ENCODE measurements at regions not wholly inside any gene's neighbourhood (a gene's known extent, or its start where the extent isn't known, plus 50 kb on each side); places are given as distances from the start of the nearest gene placed in this dataset.

- no peak overlapping the region for H3K9ac ChIP-seq (ENCODE audit: extremely low read depth, low read length, poor library complexity, severe bottlenecking)
- H3K27me3 ChIP-seq (ENCODE audit: control insufficient read depth, insufficient read depth, low read length, poor library complexity, severe bottlenecking), result no peaks in the 10 kb centered on the region
- no peaks in the 10 kb centered on the region for H3K36me3 ChIP-seq (ENCODE audit: control insufficient read depth, insufficient read depth, low read length)
- H3K36me3 Mint-ChIP-seq (ENCODE audit: low read depth), result no peaks in the 10 kb centered on the region
- H3K27ac Mint-ChIP-seq, result no peak overlapping the region
- WGBS, 2 experiments (ENCODE audit: insufficient coverage in 1 of 2, insufficient read length in 1 of 2), result 85 to 90% methylated on average over 4 of the region's 4 CpGs
- H3K27me3 Mint-ChIP-seq (ENCODE audit: insufficient read depth), result peaks cover 15% of the 10 kb centered on the region
- no peak for TF ChIP-seq CTCF (conservative IDR thresholded peaks at IDR 0.05)
- no peak overlapping the region for H3K27ac ChIP-seq (ENCODE audit: low read depth, low read length)
- no peaks in the 10 kb centered on the region for H3K9me3 ChIP-seq (ENCODE audit: control insufficient read depth, low read length)
- no peaks in the 10 kb centered on the region for H3K4me1 Mint-ChIP-seq
- no peaks in the 10 kb centered on the region for H3K4me1 ChIP-seq (ENCODE audit: control insufficient read depth, insufficient read depth, low read length)
- no peak overlapping the region for H3K4me3 ChIP-seq (ENCODE audit: low read length)
- H3K9me3 Mint-ChIP-seq, result peaks cover 11% of the 10 kb centered on the region
- H3K4me3 Mint-ChIP-seq, result no peak overlapping the region
- no peak for DNase-seq
These were observed 268.5 kb upstream of the ECI2 start for GRCh38 chr6:4403828-4404227.

GRCh38 chr6:4403023-4403752 lies 267.8 kb upstream of the ECI2 start:
- Mint-ChIP-seq H3K4me1 (no peaks in the 10 kb centered on the region), H3K36me3 (ENCODE audit: low read depth) (no peaks in the 10 kb centered on the region), H3K4me3 (no peak overlapping the region), H3K27me3 (ENCODE audit: insufficient read depth) (peaks cover 15% of the 10 kb centered on the region), H3K27ac (no peak overlapping the region), H3K9me3 (peaks cover 5% of the 10 kb centered on the region)
- H3K27ac ChIP-seq (ENCODE audit: low read depth, low read length), result no peak overlapping the region
- H3K36me3 ChIP-seq (ENCODE audit: control insufficient read depth, insufficient read depth, low read length), result no peaks in the 10 kb centered on the region
- H3K4me3 ChIP-seq (ENCODE audit: low read length), result no peak overlapping the region
- no peak overlapping the region for H3K9ac ChIP-seq (ENCODE audit: extremely low read depth, low read length, poor library complexity, severe bottlenecking)
- no peaks in the 10 kb centered on the region for H3K27me3 ChIP-seq (ENCODE audit: control insufficient read depth, insufficient read depth, low read length, poor library complexity, severe bottlenecking)
- H3K9me3 ChIP-seq (ENCODE audit: control insufficient read depth, low read length), result no peaks in the 10 kb centered on the region
- whole genome bisulfite sequencing, 2 experiments (ENCODE audit: insufficient coverage in 1 of 2, insufficient read length in 1 of 2), result 95 to 98% methylated on average over 5 to 12 of the region's 12 CpGs
- no peak for DNase-seq
- TF ChIP-seq CTCF (conservative IDR thresholded peaks at IDR 0.05), result no peak
- H3K4me1 ChIP-seq (ENCODE audit: control insufficient read depth, insufficient read depth, low read length), result no peaks in the 10 kb centered on the region

GRCh38 chr6:4402477-4402976 lies 267.2 kb upstream of the ECI2 start:
- Histone ChIP-seq H3K27ac (ENCODE audit: low read depth, low read length) (no peak overlapping the region), H3K4me1 (ENCODE audit: control insufficient read depth, insufficient read depth, low read length) (no peaks in the 10 kb centered on the region), H3K36me3 (ENCODE audit: control insufficient read depth, insufficient read depth, low read length) (no peaks in the 10 kb centered on the region), H3K27me3 (ENCODE audit: control insufficient read depth, insufficient read depth, low read length, poor library complexity, severe bottlenecking) (no peaks in the 10 kb centered on the region), H3K9me3 (ENCODE audit: control insufficient read depth, low read length) (no peaks in the 10 kb centered on the region), H3K9ac (ENCODE audit: extremely low read depth, low read length, poor library complexity, severe bottlenecking) (no peak overlapping the region), H3K4me3 (ENCODE audit: low read length) (no peak overlapping the region)
- no peaks in the 10 kb centered on the region for H3K4me1 Mint-ChIP-seq
- no peaks in the 10 kb centered on the region for H3K36me3 Mint-ChIP-seq (ENCODE audit: low read depth)
- no peak for DNase-seq
- peaks cover 17% of the 10 kb centered on the region for H3K27me3 Mint-ChIP-seq (ENCODE audit: insufficient read depth)
- WGBS, 2 experiments (ENCODE audit: insufficient coverage in 1 of 2, insufficient read length in 1 of 2), result 93 to 98% methylated on average over 7 to 11 of the region's 11 CpGs
- no peak for TF ChIP-seq CTCF (conservative IDR thresholded peaks at IDR 0.05)
- H3K4me3 Mint-ChIP-seq, result no peak overlapping the region
- H3K27ac Mint-ChIP-seq, result no peak overlapping the region
- H3K9me3 Mint-ChIP-seq, result peaks cover 4% of the 10 kb centered on the region

Measured in endodermal cell (in vitro differentiated cells).